ENCODE measurements at regions not wholly inside any gene's neighbourhood (a gene's known extent, or its start where the extent isn't known, plus 50 kb on each side); places are given as distances from the start of the nearest gene placed in this dataset.

GRCh38 chr1:184150776-184151531 lies 99.4 kb downstream of the TSEN15 start (continued):
- TF ChIP-seq ZBTB4 (CRISPR knock-in tag; IDR thresholded peaks at IDR 0.05) (no peak), KLF5 (IDR thresholded peaks at IDR 0.05; ENCODE audit: partially characterized antibody) (no peak), MEF2A (IDR thresholded peaks at IDR 0.05; ENCODE audit: insufficient read depth, low read depth, low read length) (no peak), POU2F2 (IDR thresholded peaks at IDR 0.05; ENCODE audit: borderline replicate concordance, low read depth, low read length) (no peak), TCF7 (IDR thresholded peaks at IDR 0.05; ENCODE audit: borderline replicate concordance) (no peak), NFYA (IDR thresholded peaks at IDR 0.05; ENCODE audit: borderline replicate concordance, low read depth, low read length) (no peak)

GRCh38 chr1:184152434-184152898 lies 100.9 kb downstream of the TSEN15 start:
- Histone ChIP-seq H3K9me3 (replicated peaks; ENCODE audit: control insufficient read depth, insufficient read depth, low read length) (no peaks in the 10 kb centered on the region), H4K20me1 (ENCODE audit: control insufficient read depth, insufficient read depth) (no peaks in the 10 kb centered on the region), H3K27ac (ENCODE audit: control insufficient read depth, insufficient read depth) (no peak overlapping the region), H2AFZ (ENCODE audit: control insufficient read depth, low read depth, low read length) (no peak overlapping the region), H3K79me2 (ENCODE audit: control insufficient read depth, insufficient read depth, low read length) (no peaks in the 10 kb centered on the region), H3K9ac (ENCODE audit: control insufficient read depth, insufficient read depth, low read length) (no peak overlapping the region), H3K36me3 (ENCODE audit: control insufficient read depth in 2 of 2, insufficient read depth in 2 of 2, low read length in 1 of 2) (no peaks in the 10 kb centered on the region), H3K4me2 (ENCODE audit: control insufficient read depth, insufficient read depth) (no peak overlapping the region), H3K4me3 (no peak overlapping the region), H3K4me1 (ENCODE audit: control insufficient read depth, insufficient read depth, low read length) (no peaks in the 10 kb centered on the region), H3K27me3 (replicated peaks in 1 of 2; ENCODE audit: control insufficient read depth in 2 of 2, insufficient read depth in 2 of 2, low read length in 1 of 2) (peaks cover 0 to 7% of the 10 kb centered on the region in 2 experiments; a peak in 1 of 4 replicates)
- DNase-seq (ENCODE audit: low read depth, low spot score): no peak
- no peak for TF ChIP-seq CBFB (IDR thresholded peaks at IDR 0.05; ENCODE audit: low read depth)
- TF ChIP-seq KDM1A (IDR thresholded peaks at IDR 0.05; ENCODE audit: borderline replicate concordance): no peak
- no peak for TF ChIP-seq CTCF (IDR thresholded peaks at IDR 0.05 in 2 of 3, conservative IDR thresholded peaks at IDR 0.05 in 1 of 3; ENCODE audit: control insufficient read depth in 2 of 3, extremely low read depth in 1 of 3, insufficient read depth in 1 of 3, low read depth in 3 of 3, low read length in 3 of 3)
- FAIRE-seq: no peak
- SMC1A ChIA-PET (ENCODE audit: uncharacterized antibody, unreplicated experiment): interaction anchor here (0.6 kb wide), 1 partner anchor 710 kb away, joined by 3 read pairs; no protein-coding TSS in a partner anchor
- CTCF ChIA-PET: interaction anchor here (1.3 to 2.7 kb wide), 2 partner anchors 11 to 70 kb away, joined by 4 to 9 read pairs; no protein-coding TSS in a partner anchor
- RAD21 ChIA-PET (ENCODE audit: unreplicated experiment): no interaction called here
- POLR2A ChIA-PET: interaction anchor here (1.7 kb wide), 1 partner anchor 10 kb away, joined by 3 read pairs; no protein-coding TSS in a partner anchor
- 34% methylated on average over 10 of the region's 10 CpGs for WGBS (ENCODE audit: insufficient coverage, insufficient replicate concordance, low lambda C conversion rate, missing lambda C conversion rate)
- intact Hi-C loops (cut with micrococcal nuclease; ENCODE audit: unreplicated experiment) (no loop called here), in situ Hi-C loops (cut with MboI) (no loop called here)
- peak; percentile 44 for ATAC-seq
- no TSS peak for BruUV-seq (replicated peaks)

Data from GM12878 (cell line).